OCI-LY3 (cell line): ENCODE measurements at regions not wholly inside any gene's neighbourhood (a gene's known extent, or its start where the extent isn't known, plus 50 kb on each side); places are given as distances from the start of the nearest gene placed in this dataset.

ENCODE experiments used
- H2AFZ ChIP-seq: fragments of 200-600, 300-600 bp; shearing (Covaris generic); 2 replicates; pipeline ENCODE4 v1.6.0; 2014; ENCODE audit warnings: antibody characterized with exemption, low read depth, low read length
- H3K27ac ChIP-seq: fragments of 200-600, 300-600 bp; sonication (generic); 2 replicates; pipeline ENCODE4 v1.5.1; 2014; ENCODE audit warnings: mild to moderate bottlenecking, low read length, moderate library complexity, mixed read lengths
- H3K27me3 ChIP-seq: fragments of 200-600, 300-600 bp; sonication (generic); 2 replicates; pipeline ENCODE4 v1.6.1; 2014; ENCODE audit warnings: low read depth, low read length, mixed read lengths
- H3K36me3 ChIP-seq: fragments of 200-600, 300-600 bp; sonication (generic); replicated peaks from 2 replicates; pipeline ENCODE3; 2014; ENCODE audit warnings: low read depth, low read length, mixed read lengths
- H3K4me1 ChIP-seq: fragments of 300-600, 200-600 bp; sonication (generic); 2 replicates; pipeline ENCODE4 v1.6.1; 2014; ENCODE audit warnings: low read length, mixed read lengths
- H3K4me2 ChIP-seq: fragments of 200-600, 300-600 bp; sonication (generic); 2 replicates; pipeline ENCODE4 v1.6.1; 2014; ENCODE audit warnings: low read length, mixed read lengths
- H3K4me3 ChIP-seq: fragments of 300-600, 200-600 bp; sonication (generic); 2 replicates; pipeline ENCODE4 v1.5.1; 2014; ENCODE audit warnings: antibody characterized with exemption, mild to moderate bottlenecking, low read length, moderate library complexity
- H3K79me2 ChIP-seq: fragments of 300-600, 200-600 bp; shearing (Covaris generic); 2 replicates; pipeline ENCODE4 v1.6.1; 2014; ENCODE audit warnings: mild to moderate bottlenecking, low read length, mixed read lengths
- H3K9ac ChIP-seq: fragments of 300-600, 200-600 bp; shearing (Covaris generic); 2 replicates; pipeline ENCODE4 v1.6.0; 2014; ENCODE audit warnings: mild to moderate bottlenecking, low read length, moderate library complexity
- H3K9me3 ChIP-seq: fragments of 200-600, 300-600 bp; shearing (Covaris generic); 2 replicates; pipeline ENCODE4 v1.6.1; 2014; ENCODE audit warnings: low read length, mixed read lengths; ENCODE audit not compliant: insufficient read depth
- H4K20me1 ChIP-seq: fragments of 200-600, 300-600 bp; sonication (generic); 2 replicates; pipeline ENCODE4 v1.6.1; 2016; ENCODE audit warnings: low read length, mixed read lengths; ENCODE audit not compliant: insufficient read depth
- EZH2phosphoT487 ChIP-seq: fragments of 200-600 bp; shearing (Covaris generic); IDR thresholded peaks from 2 replicates; pipeline ENCODE4 v1.6.1; 2018; ENCODE audit warnings: antibody characterized with exemption, mixed run types, low read depth
- TF ChIP-seq, protein P1 (sequence below): fragments of 200-600, 300-600 bp; sonication (generic); IDR thresholded peaks from 2 replicates; pipeline ENCODE4 v1.5.1; 2014; ENCODE audit warnings: antibody characterized with exemption, low read length, low read depth

DNA sequence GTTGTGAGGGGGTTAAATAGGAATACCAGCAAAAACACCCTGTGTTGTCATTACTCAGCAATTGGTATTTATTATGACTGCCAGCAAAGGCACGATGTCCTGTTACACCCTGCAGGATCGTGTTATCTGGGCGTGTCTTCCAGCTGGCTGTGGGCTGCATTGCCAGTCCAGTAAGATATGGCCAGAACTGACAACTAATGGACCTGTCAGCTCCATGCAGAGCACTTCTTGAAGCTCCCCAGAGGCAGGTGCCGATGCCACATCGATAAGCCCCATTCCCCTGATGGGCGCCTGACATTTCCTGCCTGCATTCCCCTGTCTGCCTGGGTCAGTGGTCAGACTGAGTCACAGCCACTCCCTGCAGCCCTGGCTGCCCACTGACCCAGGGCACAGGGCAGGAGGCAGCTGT is 79.7 kb upstream of the RASGRF1 start:
- Histone ChIP-seq H3K4me2 (no peak overlapping the region), H3K27me3 (peaks cover 48% of the 10 kb centered on the region), H2AFZ (no peak overlapping the region), H3K36me3 (no peaks in the 10 kb centered on the region), H3K79me2 (no peaks in the 10 kb centered on the region), H4K20me1 (no peaks in the 10 kb centered on the region), H3K9ac (no peak overlapping the region), H3K27ac (no peak overlapping the region), H3K9me3 (no peaks in the 10 kb centered on the region), H3K4me3 (no peak overlapping the region), H3K4me1 (peaks cover 6% of the 10 kb centered on the region; the same call in 1 of the 2 replicates)
- TF ChIP-seq EZH2phosphoT487 = no peak
- TF ChIP-seq, protein P1, sequence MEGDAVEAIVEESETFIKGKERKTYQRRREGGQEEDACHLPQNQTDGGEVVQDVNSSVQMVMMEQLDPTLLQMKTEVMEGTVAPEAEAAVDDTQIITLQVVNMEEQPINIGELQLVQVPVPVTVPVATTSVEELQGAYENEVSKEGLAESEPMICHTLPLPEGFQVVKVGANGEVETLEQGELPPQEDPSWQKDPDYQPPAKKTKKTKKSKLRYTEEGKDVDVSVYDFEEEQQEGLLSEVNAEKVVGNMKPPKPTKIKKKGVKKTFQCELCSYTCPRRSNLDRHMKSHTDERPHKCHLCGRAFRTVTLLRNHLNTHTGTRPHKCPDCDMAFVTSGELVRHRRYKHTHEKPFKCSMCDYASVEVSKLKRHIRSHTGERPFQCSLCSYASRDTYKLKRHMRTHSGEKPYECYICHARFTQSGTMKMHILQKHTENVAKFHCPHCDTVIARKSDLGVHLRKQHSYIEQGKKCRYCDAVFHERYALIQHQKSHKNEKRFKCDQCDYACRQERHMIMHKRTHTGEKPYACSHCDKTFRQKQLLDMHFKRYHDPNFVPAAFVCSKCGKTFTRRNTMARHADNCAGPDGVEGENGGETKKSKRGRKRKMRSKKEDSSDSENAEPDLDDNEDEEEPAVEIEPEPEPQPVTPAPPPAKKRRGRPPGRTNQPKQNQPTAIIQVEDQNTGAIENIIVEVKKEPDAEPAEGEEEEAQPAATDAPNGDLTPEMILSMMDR = no peak

GRCh38 chr15:79169526-79170133 is 79.0 kb upstream of the RASGRF1 start:
- no peaks in the 10 kb centered on the region for H4K20me1 ChIP-seq
- H3K79me2 ChIP-seq = no peaks in the 10 kb centered on the region
- H3K27ac ChIP-seq = no peak overlapping the region
- H3K4me2 ChIP-seq = no peak overlapping the region
- no peak overlapping the region for H3K9ac ChIP-seq
- H3K4me3 ChIP-seq = no peak overlapping the region
- H3K27me3 ChIP-seq = peaks cover 43% of the 10 kb centered on the region
- H2AFZ ChIP-seq = no peak overlapping the region
- TF ChIP-seq, protein P1 = no peak
- no peak for TF ChIP-seq EZH2phosphoT487
- H3K9me3 ChIP-seq = no peaks in the 10 kb centered on the region
- H3K4me1 ChIP-seq = peaks cover 8% of the 10 kb centered on the region; the same call in 1 of the 2 replicates
- no peaks in the 10 kb centered on the region for H3K36me3 ChIP-seq

DNA sequence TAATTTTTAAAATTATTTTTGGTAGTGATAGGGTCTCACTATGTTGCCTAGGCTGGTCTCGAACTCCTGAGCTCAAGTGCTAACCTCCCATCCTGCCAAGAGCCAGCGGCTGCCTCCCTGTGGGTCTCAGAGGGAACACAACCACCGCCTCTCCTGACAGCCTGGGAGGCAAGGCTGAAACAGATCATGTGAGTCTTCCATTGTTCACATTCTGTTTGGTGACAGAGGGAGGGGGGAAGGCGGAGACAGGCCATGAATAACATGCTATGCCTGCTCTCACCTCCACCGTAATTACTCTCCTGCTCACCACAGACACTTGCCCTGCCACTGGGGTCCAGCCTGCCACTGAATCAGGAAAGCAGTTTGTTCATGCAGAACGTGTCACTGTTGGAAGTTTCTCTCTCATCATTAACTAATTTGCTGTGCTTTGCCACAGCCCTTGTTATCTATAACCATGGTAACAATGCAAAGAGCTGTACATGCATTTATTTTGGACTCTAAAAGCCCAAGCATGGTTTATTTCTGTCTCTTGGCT is 78.4 kb upstream of the RASGRF1 start:
- Histone ChIP-seq H2AFZ (no peak overlapping the region), H3K79me2 (no peaks in the 10 kb centered on the region), H3K4me3 (no peak overlapping the region), H4K20me1 (no peaks in the 10 kb centered on the region), H3K4me1 (peaks cover 8% of the 10 kb centered on the region; the same call in 1 of the 2 replicates), H3K9ac (no peak overlapping the region), H3K27me3 (peaks cover 40% of the 10 kb centered on the region), H3K27ac (no peak overlapping the region), H3K4me2 (no peak overlapping the region), H3K36me3 (no peaks in the 10 kb centered on the region), H3K9me3 (no peaks in the 10 kb centered on the region)
- no peak for TF ChIP-seq EZH2phosphoT487
- TF ChIP-seq, protein P1 = no peak

DNA sequence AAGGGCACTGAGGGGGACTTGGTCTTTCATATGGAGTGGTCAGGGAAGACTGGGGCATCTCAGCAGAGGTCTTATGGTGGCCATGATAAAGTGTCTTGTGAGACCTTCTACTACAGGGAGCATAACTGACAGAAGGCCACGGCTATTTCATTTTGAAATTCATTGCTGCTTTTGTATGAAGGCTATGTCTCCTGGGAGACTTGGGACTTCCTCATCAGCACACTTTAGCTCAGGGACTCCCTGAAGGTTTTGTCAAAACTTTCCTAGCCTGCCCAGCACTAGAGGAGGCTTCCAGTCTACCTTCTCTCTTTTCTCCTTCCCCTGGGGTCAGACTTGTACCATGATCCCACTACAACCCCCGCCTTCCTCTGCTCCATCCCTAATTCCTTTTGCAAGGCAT is 77.2 kb upstream of the RASGRF1 start:
- Histone ChIP-seq H3K27ac (no peak overlapping the region), H3K9me3 (no peaks in the 10 kb centered on the region), H2AFZ (no peak overlapping the region), H3K4me3 (no peak overlapping the region), H3K4me1 (peaks cover 8% of the 10 kb centered on the region; the same call in 1 of the 2 replicates), H3K36me3 (no peaks in the 10 kb centered on the region), H4K20me1 (no peaks in the 10 kb centered on the region), H3K4me2 (no peak overlapping the region), H3K27me3 (peaks cover 35% of the 10 kb centered on the region), H3K79me2 (no peaks in the 10 kb centered on the region), H3K9ac (no peak overlapping the region)
- no peak for TF ChIP-seq EZH2phosphoT487
- TF ChIP-seq, protein P1 = no peak
